HFFc6 (cell line): ENCODE measurements at regions not wholly inside any gene's neighbourhood (a gene's known extent, or its start where the extent isn't known, plus 50 kb on each side); places are given as distances from the start of the nearest gene placed in this dataset.

Experiments used
- DNase-seq: peaks from one replicate; pipeline ENCODE4 v3.0.0-alpha.2; 2018
- H3K27ac Mint-ChIP-seq: 2 replicates; pipeline ENCODE4 v1.8.0; 2020; ENCODE audit warnings: mild to moderate bottlenecking, mixed read lengths
- H3K27me3 Mint-ChIP-seq: 2 replicates; pipeline ENCODE4 v1.8.0; 2021; ENCODE audit warnings: mild to moderate bottlenecking, moderate library complexity, mixed read lengths; ENCODE audit not compliant: insufficient read depth
- H3K36me3 Mint-ChIP-seq: 2 replicates; pipeline ENCODE4 v1.8.0; 2021; ENCODE audit warnings: low read depth, mixed read lengths
- H3K4me1 Mint-ChIP-seq: 2 replicates; pipeline ENCODE4 v1.8.0; 2020; ENCODE audit warnings: low read depth, mixed read lengths
- H3K4me3 Mint-ChIP-seq: 2 replicates; pipeline ENCODE4 v1.8.0; 2020; ENCODE audit warnings: mild to moderate bottlenecking, moderate library complexity, mixed read lengths
- H3K9me3 Mint-ChIP-seq: 2 replicates; pipeline ENCODE4 v1.8.0; 2020; ENCODE audit warnings: mild to moderate bottlenecking, mixed read lengths
- TF ChIP-seq, protein P1 (sequence below): fragments of 200-600 bp; sonication (generic); IDR thresholded peaks from 2 replicates; pipeline ENCODE4 v1.5.0; 2021; ENCODE audit warnings: antibody characterized with exemption, mild to moderate bottlenecking

- TF ChIP-seq, protein P1, sequence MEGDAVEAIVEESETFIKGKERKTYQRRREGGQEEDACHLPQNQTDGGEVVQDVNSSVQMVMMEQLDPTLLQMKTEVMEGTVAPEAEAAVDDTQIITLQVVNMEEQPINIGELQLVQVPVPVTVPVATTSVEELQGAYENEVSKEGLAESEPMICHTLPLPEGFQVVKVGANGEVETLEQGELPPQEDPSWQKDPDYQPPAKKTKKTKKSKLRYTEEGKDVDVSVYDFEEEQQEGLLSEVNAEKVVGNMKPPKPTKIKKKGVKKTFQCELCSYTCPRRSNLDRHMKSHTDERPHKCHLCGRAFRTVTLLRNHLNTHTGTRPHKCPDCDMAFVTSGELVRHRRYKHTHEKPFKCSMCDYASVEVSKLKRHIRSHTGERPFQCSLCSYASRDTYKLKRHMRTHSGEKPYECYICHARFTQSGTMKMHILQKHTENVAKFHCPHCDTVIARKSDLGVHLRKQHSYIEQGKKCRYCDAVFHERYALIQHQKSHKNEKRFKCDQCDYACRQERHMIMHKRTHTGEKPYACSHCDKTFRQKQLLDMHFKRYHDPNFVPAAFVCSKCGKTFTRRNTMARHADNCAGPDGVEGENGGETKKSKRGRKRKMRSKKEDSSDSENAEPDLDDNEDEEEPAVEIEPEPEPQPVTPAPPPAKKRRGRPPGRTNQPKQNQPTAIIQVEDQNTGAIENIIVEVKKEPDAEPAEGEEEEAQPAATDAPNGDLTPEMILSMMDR, result no peak
- Mint-ChIP-seq H3K4me3 (no peak overlapping the region), H3K4me1 (no peaks in the 10 kb centered on the region), H3K36me3 (no peaks in the 10 kb centered on the region), H3K27ac (no peak overlapping the region), H3K9me3 (peaks cover 10% of the 10 kb centered on the region), H3K27me3 (no peaks in the 10 kb centered on the region)
- DNase-seq, result no peak
These were observed 67.6 kb upstream of the ATP10B start for GRCh38 chr5:160919626-160920025.

DNA sequence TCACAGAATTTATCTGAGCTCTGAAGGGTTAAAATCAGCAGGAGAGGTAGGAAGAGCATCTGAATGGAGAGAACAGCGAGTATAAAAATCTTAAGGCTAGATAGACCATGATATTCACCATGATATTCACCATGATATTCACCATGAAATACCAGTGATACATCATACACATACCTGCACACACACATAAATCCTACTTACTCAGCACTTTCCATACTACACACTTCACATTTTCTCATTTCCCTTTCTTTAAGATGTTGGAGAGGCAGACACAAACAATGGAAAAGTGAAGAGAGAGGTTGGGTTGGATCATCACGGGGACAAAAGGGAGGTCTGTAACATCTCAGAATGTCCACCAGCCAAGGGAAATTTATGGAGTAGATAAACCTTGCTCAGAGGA, 66.4 kb upstream of the ATP10B start:
- no peak overlapping the region for H3K4me3 Mint-ChIP-seq
- TF ChIP-seq, protein P1, result no peak
- no peaks in the 10 kb centered on the region for H3K27me3 Mint-ChIP-seq
- H3K27ac Mint-ChIP-seq, result no peak overlapping the region
- no peaks in the 10 kb centered on the region for H3K4me1 Mint-ChIP-seq
- H3K36me3 Mint-ChIP-seq, result no peaks in the 10 kb centered on the region
- DNase-seq, result no peak
- peaks cover 15% of the 10 kb centered on the region for H3K9me3 Mint-ChIP-seq

- Mint-ChIP-seq H3K9me3 (peaks cover 34% of the 10 kb centered on the region), H3K27ac (no peak overlapping the region), H3K4me1 (no peaks in the 10 kb centered on the region), H3K27me3 (peaks cover 3% of the 10 kb centered on the region), H3K4me3 (no peak overlapping the region), H3K36me3 (no peaks in the 10 kb centered on the region)
- TF ChIP-seq, protein P1, result no peak
- DNase-seq, result no peak
These were observed 54.1 kb upstream of the ATP10B start for GRCh38 chr5:160906090-160906489.

- Mint-ChIP-seq H3K27me3 (peaks cover 3% of the 10 kb centered on the region), H3K36me3 (no peaks in the 10 kb centered on the region), H3K9me3 (peaks cover 33% of the 10 kb centered on the region), H3K4me1 (no peaks in the 10 kb centered on the region), H3K4me3 (no peak overlapping the region), H3K27ac (no peak overlapping the region)
- DNase-seq, result no peak
- TF ChIP-seq, protein P1, result no peak
These were observed 53.3 kb upstream of the ATP10B start for GRCh38 chr5:160905285-160905684.

- no peaks in the 10 kb centered on the region for H3K36me3 Mint-ChIP-seq
- peaks cover 3% of the 10 kb centered on the region for H3K27me3 Mint-ChIP-seq
- peaks cover 32% of the 10 kb centered on the region for H3K9me3 Mint-ChIP-seq
- DNase-seq, result no peak
- TF ChIP-seq, protein P1, result no peak
- H3K27ac Mint-ChIP-seq, result no peak overlapping the region
- H3K4me1 Mint-ChIP-seq, result no peaks in the 10 kb centered on the region
- no peak overlapping the region for H3K4me3 Mint-ChIP-seq
These were observed 52.6 kb upstream of the ATP10B start for GRCh38 chr5:160904591-160904990.

DNA sequence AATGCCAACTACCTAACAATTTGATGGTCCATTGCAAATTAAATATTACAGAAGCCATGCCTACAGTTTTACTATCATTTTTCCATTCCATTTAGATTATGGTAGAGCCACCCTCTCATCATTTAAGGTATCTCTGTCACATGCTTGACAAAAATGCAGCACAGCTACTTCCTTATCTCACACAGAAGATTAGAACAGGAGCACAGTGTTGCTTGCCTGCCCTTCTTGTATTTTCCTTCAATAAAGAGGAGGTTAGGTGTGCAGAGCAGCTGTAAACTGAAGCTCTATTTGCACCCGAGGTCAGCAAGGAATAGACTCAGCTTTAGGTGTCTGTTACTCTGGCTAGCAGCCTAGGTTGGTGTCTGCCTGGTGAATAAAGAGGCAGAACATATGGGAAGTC, 51.5 kb upstream of the ATP10B start:
- peaks cover 3% of the 10 kb centered on the region for H3K27me3 Mint-ChIP-seq
- H3K27ac Mint-ChIP-seq, result no peak overlapping the region
- H3K9me3 Mint-ChIP-seq, result peaks cover 32% of the 10 kb centered on the region
- no peak for DNase-seq
- H3K4me3 Mint-ChIP-seq, result no peak overlapping the region
- TF ChIP-seq, protein P1, result no peak
- H3K4me1 Mint-ChIP-seq, result no peaks in the 10 kb centered on the region
- no peaks in the 10 kb centered on the region for H3K36me3 Mint-ChIP-seq
